Stimulated activated CD4-positive, alpha-beta T cell treated with anti-CD3 and anti-CD28 coated beads, Interleukin-15, amount 100 ng/mL, for 1 hour (primary cell): ENCODE measurements at regions not wholly inside any gene's neighbourhood (a gene's known extent, or its start where the extent isn't known, plus 50 kb on each side); places are given as distances from the start of the nearest gene placed in this dataset.
"Not testable (repeated sequence)": the region's sequence is repeated elsewhere in the genome, so short reads cannot be mapped to it uniquely, and the experiment has no call there.

Experiments
- DNase-seq, 2 donors: peaks; one replicate each; pipeline ENCODE4 v3.0.0-alpha.2; 2020; ENCODE audit warnings: low read depth in 1 of 2, low spot score in 1 of 2

- DNase-seq: no peak
Measured at GRCh38 chr6:166806962-166807757, 149.2 kb downstream of the RNASET2 start.

- no peak for DNase-seq
Measured at GRCh38 chr6:166806217-166806838, 150.0 kb downstream of the RNASET2 start.

- no peak for DNase-seq
Measured at GRCh38 chr6:166803471-166803870, 152.9 kb downstream of the RNASET2 start.

- no peak for DNase-seq
Measured at GRCh38 chr6:166802401-166802800, 153.9 kb downstream of the RNASET2 start.

GRCh38 chr6:166800137-166800536 is 156.2 kb downstream of the RNASET2 start:
- no peak for DNase-seq

GRCh38 chr6:166798652-166799051 is 157.7 kb downstream of the RNASET2 start:
- no peak for DNase-seq

GRCh38 chr6:166796610-166797009 is 159.7 kb downstream of the RNASET2 start:
- no peak for DNase-seq

GRCh38 chr6:166795879-166796278 is 160.5 kb downstream of the RNASET2 start:
- no peak for DNase-seq

- not testable (repeated sequence) for DNase-seq
Measured at GRCh38 chr6:166790808-166791207, 163.8 kb upstream of the RPS6KA2 start.

- not testable (repeated sequence) for DNase-seq
Measured at GRCh38 chr6:166788846-166789529, 161.9 kb upstream of the RPS6KA2 start.

GRCh38 chr6:166786704-166787293 is 159.7 kb upstream of the RPS6KA2 start:
- DNase-seq: no peak

GRCh38 chr6:166785131-166785530 is 158.1 kb upstream of the RPS6KA2 start:
- DNase-seq: no peak

- no peak for DNase-seq
Measured at GRCh38 chr6:166784691-166785090, 157.6 kb upstream of the RPS6KA2 start.

- DNase-seq: no peak
Measured at GRCh38 chr6:166782520-166782919, 155.5 kb upstream of the RPS6KA2 start.

GRCh38 chr6:166781331-166781730 is 154.3 kb upstream of the RPS6KA2 start:
- no peak for DNase-seq

GRCh38 chr6:166779963-166780683 is 153.1 kb upstream of the RPS6KA2 start:
- DNase-seq: no peak

GRCh38 chr6:166779381-166779780 is 152.3 kb upstream of the RPS6KA2 start:
- no peak for DNase-seq

GRCh38 chr6:166778776-166779175 is 151.7 kb upstream of the RPS6KA2 start:
- no peak for DNase-seq

GRCh38 chr6:166778046-166778445 is 151.0 kb upstream of the RPS6KA2 start:
- DNase-seq: no peak

GRCh38 chr6:166777096-166777630 is 150.1 kb upstream of the RPS6KA2 start:
- DNase-seq: no peak

GRCh38 chr6:166776571-166776970 is 149.5 kb upstream of the RPS6KA2 start:
- DNase-seq: no peak
